Activated naive CD4-positive, alpha-beta T cell treated with anti-CD3 and anti-CD28 coated beads, Interleukin-2, amount 50 U/mL, for 16 hours (primary cell): ENCODE measurements at regions not wholly inside any gene's neighbourhood (a gene's known extent, or its start where the extent isn't known, plus 50 kb on each side); places are given as distances from the start of the nearest gene placed in this dataset.
"Not testable (repeated sequence)": the region's sequence is repeated elsewhere in the genome, so short reads cannot be mapped to it uniquely, and the experiment has no call there.

Experiments used
- DNase-seq: peaks from one replicate; pipeline ENCODE4 v3.0.0-alpha.2; 2020

- no peak for DNase-seq
Measured at GRCh38 chr2:217361483-217361880, 501.6 kb upstream of the TNP1 start.

- DNase-seq = no peak
Measured at GRCh38 chr2:217360781-217361482, 501.1 kb upstream of the TNP1 start.

GRCh38 chr2:217360111-217360510 lies 500.2 kb upstream of the TNP1 start:
- DNase-seq = no peak

GRCh38 chr2:217357886-217358620 lies 498.2 kb upstream of the TNP1 start:
- DNase-seq = no peak

GRCh38 chr2:217356781-217357180 lies 496.9 kb upstream of the TNP1 start:
- DNase-seq = no peak

GRCh38 chr2:217356142-217356541 lies 496.3 kb upstream of the TNP1 start:
- DNase-seq = no peak

- no peak for DNase-seq
Measured at GRCh38 chr2:217353591-217353990, 493.7 kb upstream of the TNP1 start.

- no peak for DNase-seq
Measured at GRCh38 chr2:217351378-217351777, 491.5 kb upstream of the TNP1 start.

GRCh38 chr2:217349251-217349650 lies 489.4 kb upstream of the TNP1 start:
- DNase-seq = no peak

- not testable (repeated sequence) for DNase-seq
Measured at GRCh38 chr2:217347630-217348029, 487.8 kb upstream of the TNP1 start.

GRCh38 chr2:217346043-217346442 lies 486.2 kb upstream of the TNP1 start:
- DNase-seq = not testable (repeated sequence)

GRCh38 chr2:217340899-217341298 lies 481.0 kb upstream of the TNP1 start:
- DNase-seq = no peak

GRCh38 chr2:217340176-217340575 lies 480.3 kb upstream of the TNP1 start:
- DNase-seq = no peak

- no peak for DNase-seq
Measured at GRCh38 chr2:217339753-217340152, 479.9 kb upstream of the TNP1 start.

- DNase-seq = no peak
Measured at GRCh38 chr2:217338306-217338916, 478.5 kb upstream of the TNP1 start.

- DNase-seq = no peak
Measured at GRCh38 chr2:217337771-217338170, 477.9 kb upstream of the TNP1 start.

GRCh38 chr2:217336694-217337093 lies 476.8 kb upstream of the TNP1 start:
- DNase-seq = no peak

GRCh38 chr2:217335341-217335966 lies 475.6 kb upstream of the TNP1 start:
- DNase-seq = no peak

- DNase-seq = no peak
Measured at GRCh38 chr2:217334561-217334960, 474.7 kb upstream of the TNP1 start.

- no peak for DNase-seq
Measured at GRCh38 chr2:217332866-217333265, 473.0 kb upstream of the TNP1 start.

- no peak for DNase-seq
Measured at GRCh38 chr2:217332417-217332791, 472.5 kb upstream of the TNP1 start.

- DNase-seq = no peak
Measured at GRCh38 chr2:217331523-217332416, 471.9 kb upstream of the TNP1 start.

GRCh38 chr2:217330647-217331046 lies 470.8 kb upstream of the TNP1 start:
- DNase-seq = no peak
